ENCODE measurements at regions not wholly inside any gene's neighbourhood (a gene's known extent, or its start where the extent isn't known, plus 50 kb on each side); places are given as distances from the start of the nearest gene placed in this dataset.

DNA sequence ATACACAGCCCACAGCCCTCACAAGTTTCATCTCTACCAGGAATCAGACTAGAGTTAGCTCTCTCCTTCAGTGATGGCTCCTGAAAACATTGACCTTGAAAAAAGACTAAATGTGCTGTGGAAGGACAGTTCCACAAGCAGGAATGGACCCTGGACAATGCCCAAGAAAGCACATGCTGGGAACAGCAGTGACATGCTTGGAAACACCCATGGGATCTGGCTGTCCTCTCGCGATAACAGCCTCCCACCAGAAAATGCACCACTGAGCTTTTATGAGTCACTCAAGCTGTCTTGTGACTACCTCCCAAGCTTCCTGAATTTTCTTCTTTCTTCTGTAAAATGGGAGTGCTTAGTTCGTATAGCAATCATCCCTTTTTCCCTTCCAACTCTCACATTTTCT is 269.2 kb downstream of the LRATD1 start:
- 48% methylated on average over 3 of the region's 3 CpGs for WGBS (ENCODE audit: low lambda C conversion rate)
- ChIA-PET POLR2A (no interaction called here), CTCF (interaction anchor here (1.6 kb wide), 1 partner anchor 9 kb away, joined by 4 read pairs; no protein-coding TSS in a partner anchor)
- H3K27me3 ChIP-seq (ENCODE audit: insufficient read depth): no peaks in the 10 kb centered on the region
- DNase-seq: no peak
- no peaks in the 10 kb centered on the region for H3K79me2 ChIP-seq (ENCODE audit: insufficient read depth)
- H2AFZ ChIP-seq (ENCODE audit: low read depth): no peak overlapping the region
- no peaks in the 10 kb centered on the region; a peak in 1 of 4 replicates for H3K4me1 ChIP-seq (ENCODE audit: control insufficient read depth in 1 of 2, insufficient read depth in 2 of 2, low read depth in 1 of 2, low read length in 1 of 2)
- H3K36me3 ChIP-seq (replicated peaks in 1 of 2; ENCODE audit: control insufficient read depth in 1 of 2, insufficient read depth in 2 of 2, low read length in 1 of 2): no peaks in the 10 kb centered on the region
- H3K27ac ChIP-seq (ENCODE audit: low read depth in 2 of 2, low read length in 1 of 2): no peak overlapping the region
- H3K9me2 ChIP-seq: no peaks in the 10 kb centered on the region
- no peaks in the 10 kb centered on the region for H4K20me1 ChIP-seq (ENCODE audit: insufficient read depth)
- H3K4me2 ChIP-seq: no peak overlapping the region
- H3F3A ChIP-seq (replicated peaks; ENCODE audit: insufficient read depth): no peaks in the 10 kb centered on the region
- no peak for TF ChIP-seq FOXM1 (IDR thresholded peaks at IDR 0.05; ENCODE audit: low read depth)
- TF ChIP-seq FOXJ3 (CRISPR knock-in tag; IDR thresholded peaks at IDR 0.05): no peak
- TF ChIP-seq EP300 (IDR thresholded peaks at IDR 0.05; ENCODE audit: borderline replicate concordance in 1 of 2, low read depth in 1 of 2, low read length in 1 of 2): no peak
- TF ChIP-seq SIN3A (IDR thresholded peaks at IDR 0.05; ENCODE audit: borderline replicate concordance, low read depth, low read length): no peak
- no peak for TF ChIP-seq RAD21 (IDR thresholded peaks at IDR 0.05; ENCODE audit: low read length)
- TF ChIP-seq ELF1 (IDR thresholded peaks at IDR 0.05): no peak
- no peak for TF ChIP-seq MEF2A (IDR thresholded peaks at IDR 0.05; ENCODE audit: borderline replicate concordance, low read depth)
- no peak for TF ChIP-seq FOSL2 (IDR thresholded peaks at IDR 0.05; ENCODE audit: borderline replicate concordance, low read depth)
- TF ChIP-seq, protein P1, sequence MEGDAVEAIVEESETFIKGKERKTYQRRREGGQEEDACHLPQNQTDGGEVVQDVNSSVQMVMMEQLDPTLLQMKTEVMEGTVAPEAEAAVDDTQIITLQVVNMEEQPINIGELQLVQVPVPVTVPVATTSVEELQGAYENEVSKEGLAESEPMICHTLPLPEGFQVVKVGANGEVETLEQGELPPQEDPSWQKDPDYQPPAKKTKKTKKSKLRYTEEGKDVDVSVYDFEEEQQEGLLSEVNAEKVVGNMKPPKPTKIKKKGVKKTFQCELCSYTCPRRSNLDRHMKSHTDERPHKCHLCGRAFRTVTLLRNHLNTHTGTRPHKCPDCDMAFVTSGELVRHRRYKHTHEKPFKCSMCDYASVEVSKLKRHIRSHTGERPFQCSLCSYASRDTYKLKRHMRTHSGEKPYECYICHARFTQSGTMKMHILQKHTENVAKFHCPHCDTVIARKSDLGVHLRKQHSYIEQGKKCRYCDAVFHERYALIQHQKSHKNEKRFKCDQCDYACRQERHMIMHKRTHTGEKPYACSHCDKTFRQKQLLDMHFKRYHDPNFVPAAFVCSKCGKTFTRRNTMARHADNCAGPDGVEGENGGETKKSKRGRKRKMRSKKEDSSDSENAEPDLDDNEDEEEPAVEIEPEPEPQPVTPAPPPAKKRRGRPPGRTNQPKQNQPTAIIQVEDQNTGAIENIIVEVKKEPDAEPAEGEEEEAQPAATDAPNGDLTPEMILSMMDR (IDR thresholded peaks at IDR 0.05): no peak
- no peak for TF ChIP-seq YY1 (IDR thresholded peaks at IDR 0.05; ENCODE audit: low read depth)
- no peak for TF ChIP-seq MXI1 (IDR thresholded peaks at IDR 0.05; ENCODE audit: low read depth, low read length)
- TF ChIP-seq NFIC (IDR thresholded peaks at IDR 0.05; ENCODE audit: borderline replicate concordance): no peak
- TF ChIP-seq TCF12 (IDR thresholded peaks at IDR 0.05): no peak
- no peak for TF ChIP-seq RXRA (IDR thresholded peaks at IDR 0.05; ENCODE audit: borderline replicate concordance, low read depth)
- no peak for TF ChIP-seq GATA2 (CRISPR knock-in tag; IDR thresholded peaks at IDR 0.05)
- TF ChIP-seq RCOR1 (IDR thresholded peaks at IDR 0.05; ENCODE audit: low read length): no peak
- TF ChIP-seq, protein P2, sequence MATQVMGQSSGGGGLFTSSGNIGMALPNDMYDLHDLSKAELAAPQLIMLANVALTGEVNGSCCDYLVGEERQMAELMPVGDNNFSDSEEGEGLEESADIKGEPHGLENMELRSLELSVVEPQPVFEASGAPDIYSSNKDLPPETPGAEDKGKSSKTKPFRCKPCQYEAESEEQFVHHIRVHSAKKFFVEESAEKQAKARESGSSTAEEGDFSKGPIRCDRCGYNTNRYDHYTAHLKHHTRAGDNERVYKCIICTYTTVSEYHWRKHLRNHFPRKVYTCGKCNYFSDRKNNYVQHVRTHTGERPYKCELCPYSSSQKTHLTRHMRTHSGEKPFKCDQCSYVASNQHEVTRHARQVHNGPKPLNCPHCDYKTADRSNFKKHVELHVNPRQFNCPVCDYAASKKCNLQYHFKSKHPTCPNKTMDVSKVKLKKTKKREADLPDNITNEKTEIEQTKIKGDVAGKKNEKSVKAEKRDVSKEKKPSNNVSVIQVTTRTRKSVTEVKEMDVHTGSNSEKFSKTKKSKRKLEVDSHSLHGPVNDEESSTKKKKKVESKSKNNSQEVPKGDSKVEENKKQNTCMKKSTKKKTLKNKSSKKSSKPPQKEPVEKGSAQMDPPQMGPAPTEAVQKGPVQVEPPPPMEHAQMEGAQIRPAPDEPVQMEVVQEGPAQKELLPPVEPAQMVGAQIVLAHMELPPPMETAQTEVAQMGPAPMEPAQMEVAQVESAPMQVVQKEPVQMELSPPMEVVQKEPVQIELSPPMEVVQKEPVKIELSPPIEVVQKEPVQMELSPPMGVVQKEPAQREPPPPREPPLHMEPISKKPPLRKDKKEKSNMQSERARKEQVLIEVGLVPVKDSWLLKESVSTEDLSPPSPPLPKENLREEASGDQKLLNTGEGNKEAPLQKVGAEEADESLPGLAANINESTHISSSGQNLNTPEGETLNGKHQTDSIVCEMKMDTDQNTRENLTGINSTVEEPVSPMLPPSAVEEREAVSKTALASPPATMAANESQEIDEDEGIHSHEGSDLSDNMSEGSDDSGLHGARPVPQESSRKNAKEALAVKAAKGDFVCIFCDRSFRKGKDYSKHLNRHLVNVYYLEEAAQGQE (IDR thresholded peaks at IDR 0.05; ENCODE audit: low read depth, low read length): no peak
- no peak for TF ChIP-seq TAF1 (IDR thresholded peaks at IDR 0.05; ENCODE audit: borderline replicate concordance, low read depth, low read length)
- TF ChIP-seq RFX5 (IDR thresholded peaks at IDR 0.05; ENCODE audit: low read length): no peak
- H3K9me3 ChIP-seq: no peaks in the 10 kb centered on the region; the same call in 1 of the 2 replicates
- no peak overlapping the region for H3K4me3 ChIP-seq (ENCODE audit: low read depth in 2 of 2, low read length in 1 of 2)
- H3K9ac ChIP-seq: no peak overlapping the region

All from SK-N-SH (cell line).